ENCODE measurements at regions not wholly inside any gene's neighbourhood (a gene's known extent, or its start where the extent isn't known, plus 50 kb on each side); places are given as distances from the start of the nearest gene placed in this dataset.

GRCh38 chr5:28463728-28464127 is 1425.3 kb upstream of the CDH9 start:
- no peak for TF ChIP-seq CTCF (IDR thresholded peaks at IDR 0.05)
- TF ChIP-seq POLR2A (IDR thresholded peaks at IDR 0.05): no peak

Measured in body of pancreas (tissue), 4 donors.